GM12878 (cell line): ENCODE measurements at regions not wholly inside any gene's neighbourhood (a gene's known extent, or its start where the extent isn't known, plus 50 kb on each side); places are given as distances from the start of the nearest gene placed in this dataset.
"Not testable (repeated sequence)": the region's sequence is repeated elsewhere in the genome, so short reads cannot be mapped to it uniquely, and the experiment has no call there.

ENCODE experiments used
- ATAC-seq: fragments of 200-7000 bp; cut with Tn5 transposase; 3 replicates; pipeline ENCODE4 v1.9.1; 2020; ENCODE audit warnings: mild to moderate bottlenecking, moderate library complexity
- BruUV-seq: library from RNA; stranded (reverse); fragments of 400-500 nt; replicated peaks from 2 replicates; lab custom pipeline; 2021; lab: Mats Ljungman, UMichigan
- CTCF ChIA-PET: fragments of 300-600 bp; sonication (Branson Sonifier 250); formaldehyde crosslinking; extraction: SDS; loops from one replicate; lab custom pipeline; 2021; ENCODE audit warnings: inconsistent platforms; lab: Yijun Ruan, JAX
- POLR2A ChIA-PET: fragments of 350-600 bp; formaldehyde crosslinking; extraction: SDS; loops from one replicate; lab custom pipeline; 2021; ENCODE audit warnings: inconsistent platforms; lab: Charles Lee
- RAD21 ChIA-PET: fragments of 300-600 bp; sonication (Branson Sonifier 250); formaldehyde crosslinking; loops from one replicate; lab custom pipeline; 2023; ENCODE audit warnings: antibody characterized with exemption; ENCODE audit not compliant: unreplicated experiment; lab: Charles Lee
- SMC1A ChIA-PET: fragments of 300-600 bp; sonication (Branson Sonifier 250); formaldehyde crosslinking; loops from one replicate; lab custom pipeline; 2023; ENCODE audit not compliant: unreplicated experiment, uncharacterized antibody; lab: Charles Lee
- DNase-seq: peaks from one replicate; pipeline ENCODE4 v3.0.0-alpha.2; 2011; ENCODE audit warnings: low read depth, low spot score
- FAIRE-seq: peaks from 3 replicates; lab custom pipeline; 2011; peaks lifted over from hg19 to GRCh38; lab: Jason Lieb, UNC
- H2AFZ ChIP-seq: 2 replicates; pipeline ENCODE4 v1.6.0; 2011; ENCODE audit warnings: low read depth, low read length, control low read depth; ENCODE audit not compliant: control insufficient read depth
- H3K27ac ChIP-seq: 2 replicates; pipeline ENCODE4 v1.5.1; 2011; ENCODE audit warnings: control low read depth; ENCODE audit not compliant: control insufficient read depth, insufficient read depth
- H3K27me3 ChIP-seq, 2 experiments: replicated peaks in 1 of 2; 2 replicates each; pipeline versions ENCODE4 v1.6.0 to v1.6.1; 2011; ENCODE audit warnings: low read length in 1 of 2; ENCODE audit not compliant: control insufficient read depth in 2 of 2, insufficient read depth in 2 of 2
- H3K36me3 ChIP-seq, 2 experiments: 2 replicates each; pipeline ENCODE4 v1.5.1; 2011; ENCODE audit warnings: low read length in 1 of 2; ENCODE audit not compliant: control insufficient read depth in 2 of 2, insufficient read depth in 2 of 2
- H3K4me1 ChIP-seq: 2 replicates; pipeline ENCODE4 v1.6.1; 2011; ENCODE audit warnings: mild to moderate bottlenecking, low read length, moderate library complexity, mixed read lengths; ENCODE audit not compliant: control insufficient read depth, insufficient read depth
- H3K4me2 ChIP-seq: 2 replicates; pipeline ENCODE4 v1.6.0; 2011; ENCODE audit warnings: control low read depth; ENCODE audit not compliant: control insufficient read depth, insufficient read depth
- H3K4me3 ChIP-seq: fragments of 200-600 bp; sonication (generic); 2 replicates; pipeline ENCODE4 v1.5.1; 2016
- H3K79me2 ChIP-seq: 2 replicates; pipeline ENCODE4 v1.6.0; 2011; ENCODE audit warnings: low read length; ENCODE audit not compliant: control insufficient read depth, insufficient read depth
- H3K9ac ChIP-seq: 2 replicates; pipeline ENCODE4 v1.8.0; 2011; ENCODE audit warnings: low read length, control low read depth, mixed read lengths; ENCODE audit not compliant: control insufficient read depth, insufficient read depth
- H3K9me3 ChIP-seq: replicated peaks from 3 replicates; pipeline ENCODE4 v1.5.1; 2011; ENCODE audit warnings: mild to moderate bottlenecking, low read length; ENCODE audit not compliant: control insufficient read depth, insufficient read depth
- H4K20me1 ChIP-seq: 2 replicates; pipeline ENCODE4 v1.6.0; 2011; ENCODE audit not compliant: control insufficient read depth, insufficient read depth
- WGBS: methylation state at CpG from one replicate; pipeline ENCODE4 v1.1.6; 2016; ENCODE audit warnings: low lambda C conversion rate; ENCODE audit not compliant: insufficient replicate concordance, insufficient coverage; ENCODE audit errors: missing lambda C conversion rate; 5-methylcytosine and 5-hydroxymethylcytosine counted together
- in situ Hi-C: fragments of 300-500 bp; cut with MboI; formaldehyde crosslinking; loops from 9 replicates; pipeline ENCODE4 v1.14.3; 2018; ENCODE audit warnings: mixed read lengths
- intact Hi-C: fragments of 100-400 bp; cut with micrococcal nuclease; formaldehyde crosslinking; loops from one replicate; pipeline ENCODE4 v1.14.2; 2022; ENCODE audit not compliant: unreplicated experiment

DNA sequence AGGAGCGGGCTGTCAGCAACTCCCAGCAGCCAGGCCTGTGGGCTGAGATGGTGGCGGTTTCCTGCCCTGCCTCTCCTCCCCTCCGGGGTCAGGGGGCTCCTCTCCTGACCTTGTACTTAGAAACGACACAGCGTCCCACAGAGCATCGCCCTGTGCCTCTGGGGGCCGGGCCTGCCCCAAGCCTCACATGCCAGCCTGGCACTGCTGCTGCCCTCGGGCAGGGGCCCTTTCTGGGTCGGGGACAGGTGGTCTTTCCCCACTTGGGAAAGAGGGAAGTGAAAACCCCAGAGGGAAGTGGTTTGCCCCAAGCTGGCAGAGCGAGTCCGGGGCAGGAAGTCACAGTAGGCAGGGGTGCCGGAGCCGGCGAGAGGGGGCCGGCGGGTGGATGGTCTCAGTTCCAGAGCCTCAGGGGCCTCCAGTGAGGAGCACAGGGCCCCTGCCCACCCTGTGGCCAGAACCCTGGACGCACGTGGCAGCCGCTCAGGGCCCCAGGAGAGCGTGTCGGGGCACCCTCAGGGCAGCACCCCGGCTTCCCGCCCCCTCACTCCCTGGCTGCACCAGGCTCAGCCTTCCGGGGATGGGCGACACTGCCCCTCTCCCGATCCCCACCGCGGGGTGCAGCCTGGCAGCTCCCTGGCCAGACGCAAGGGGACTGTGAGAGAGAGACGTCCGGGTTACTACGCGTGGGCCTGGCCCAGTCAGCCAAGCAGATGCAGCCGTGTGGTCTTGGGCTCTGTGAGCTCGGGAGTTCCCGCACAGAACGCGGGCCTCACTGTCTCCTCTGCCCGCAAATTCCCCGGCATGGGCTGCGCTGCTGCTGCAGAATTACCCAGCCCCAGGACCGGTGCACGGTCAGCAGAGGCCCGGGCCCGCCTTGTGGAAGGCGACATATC lies 4382.9 kb upstream of the TPTE start:
- DNase-seq, H3K27ac ChIP-seq, H3K27me3 ChIP-seq, H3K79me2 ChIP-seq, FAIRE-seq, in situ Hi-C loops, POLR2A ChIA-PET, CTCF ChIA-PET, intact Hi-C loops, H4K20me1 ChIP-seq, BruUV-seq, H3K4me1 ChIP-seq, H2AFZ ChIP-seq, H3K4me3 ChIP-seq, H3K36me3 ChIP-seq, H3K9me3 ChIP-seq, SMC1A ChIA-PET, RAD21 ChIA-PET, H3K9ac ChIP-seq, H3K4me2 ChIP-seq: not testable (repeated sequence)
- no CpG with 5 or more reads among the region's 46 CpGs for WGBS
- peak; percentile 81 for ATAC-seq

DNA sequence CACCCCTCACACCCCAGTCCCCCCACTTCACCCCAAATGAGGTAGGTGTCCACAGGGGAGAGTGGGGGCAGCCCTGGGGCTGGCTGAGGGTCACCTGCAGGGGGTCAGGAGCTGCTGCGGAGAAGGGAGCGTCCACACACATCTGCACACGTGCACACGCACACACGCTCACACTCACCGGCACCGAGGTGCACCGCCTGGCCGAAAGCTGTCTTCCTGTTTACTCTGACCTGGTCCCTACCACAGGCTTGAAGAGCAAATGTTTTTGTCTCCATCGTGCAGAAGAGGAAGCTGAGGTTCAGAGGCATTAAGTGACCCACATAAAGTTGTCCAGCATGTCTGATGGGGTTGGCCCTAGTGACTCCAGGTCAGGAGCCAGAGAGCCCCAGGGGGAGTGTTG lies 4382.1 kb upstream of the TPTE start:
- BruUV-seq, RAD21 ChIA-PET, H3K79me2 ChIP-seq, POLR2A ChIA-PET, H3K4me3 ChIP-seq, FAIRE-seq, H3K4me2 ChIP-seq, H3K9ac ChIP-seq, in situ Hi-C loops, H2AFZ ChIP-seq, H3K4me1 ChIP-seq, H3K9me3 ChIP-seq, H3K36me3 ChIP-seq, SMC1A ChIA-PET, H3K27ac ChIP-seq, intact Hi-C loops, H4K20me1 ChIP-seq, DNase-seq, CTCF ChIA-PET, H3K27me3 ChIP-seq: not testable (repeated sequence)
- WGBS: no CpG with 5 or more reads among the region's 10 CpGs
- peak; percentile 24 for ATAC-seq

GRCh38 chr21:6139862-6140261 lies 4381.5 kb upstream of the TPTE start:
- no CpG with 5 or more reads among the region's 3 CpGs for WGBS
- ATAC-seq, H3K4me1 ChIP-seq, H3K79me2 ChIP-seq, BruUV-seq, H3K27me3 ChIP-seq, POLR2A ChIA-PET, RAD21 ChIA-PET, intact Hi-C loops, H3K4me2 ChIP-seq, H3K4me3 ChIP-seq, SMC1A ChIA-PET, CTCF ChIA-PET, H3K36me3 ChIP-seq, H3K9ac ChIP-seq, H3K9me3 ChIP-seq, FAIRE-seq, H4K20me1 ChIP-seq, DNase-seq, H3K27ac ChIP-seq, in situ Hi-C loops, H2AFZ ChIP-seq: not testable (repeated sequence)

GRCh38 chr21:6140467-6141137 lies 4380.8 kb upstream of the TPTE start:
- DNase-seq, H3K9ac ChIP-seq, H3K36me3 ChIP-seq, H3K79me2 ChIP-seq, RAD21 ChIA-PET, H3K4me3 ChIP-seq, intact Hi-C loops, H3K9me3 ChIP-seq, CTCF ChIA-PET, H3K4me2 ChIP-seq, ATAC-seq, H2AFZ ChIP-seq, H3K27ac ChIP-seq, H3K27me3 ChIP-seq, H4K20me1 ChIP-seq, H3K4me1 ChIP-seq, SMC1A ChIA-PET, FAIRE-seq, BruUV-seq, in situ Hi-C loops, POLR2A ChIA-PET: not testable (repeated sequence)
- no CpG with 5 or more reads among the region's 27 CpGs for WGBS
